ENCODE measurements at regions not wholly inside any gene's neighbourhood (a gene's known extent, or its start where the extent isn't known, plus 50 kb on each side); places are given as distances from the start of the nearest gene placed in this dataset.
"Not testable (repeated sequence)": the region's sequence is repeated elsewhere in the genome, so short reads cannot be mapped to it uniquely, and the experiment has no call there.

- intact Hi-C loops (cut with DNase I), result no loop called here
- DNase-seq (ENCODE audit: low spot score) (no peak), ATAC-seq (no peak)
Measured at GRCh38 chr6:125354649-125355048, 52.9 kb upstream of the HDDC2 start.

DNA sequence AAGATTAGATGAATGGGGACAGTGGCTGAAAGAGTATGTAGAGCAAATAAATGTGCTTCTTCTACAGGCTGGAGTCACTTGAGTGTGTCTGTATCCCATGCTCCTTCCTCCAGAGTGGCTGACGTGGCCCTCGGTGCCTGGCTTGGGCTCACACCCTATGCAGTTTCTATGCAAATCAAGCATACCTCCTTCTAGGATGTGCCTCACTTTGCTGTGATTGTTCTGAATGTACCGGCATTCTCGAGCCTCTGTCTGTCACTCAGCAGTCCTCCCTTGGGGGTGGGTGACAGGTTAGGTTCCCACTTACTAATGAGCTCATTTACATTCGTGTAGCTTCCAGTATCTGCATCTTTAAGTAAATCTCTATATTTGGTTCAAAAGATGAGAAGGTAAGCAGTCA is 55.1 kb upstream of the HDDC2 start:
- intact Hi-C loops (cut with DNase I), result no loop called here
- no peak for DNase-seq (ENCODE audit: low spot score)

GRCh38 chr6:125357515-125358256 is 55.9 kb upstream of the HDDC2 start:
- ATAC-seq (peak; percentile 57), DNase-seq (ENCODE audit: low spot score) (peak; percentile 57)
- intact Hi-C loops (cut with DNase I), result no loop called here

More for the DNA sequence above, 55.1 kb upstream of the HDDC2 start:
- ATAC-seq, result no peak

DNA sequence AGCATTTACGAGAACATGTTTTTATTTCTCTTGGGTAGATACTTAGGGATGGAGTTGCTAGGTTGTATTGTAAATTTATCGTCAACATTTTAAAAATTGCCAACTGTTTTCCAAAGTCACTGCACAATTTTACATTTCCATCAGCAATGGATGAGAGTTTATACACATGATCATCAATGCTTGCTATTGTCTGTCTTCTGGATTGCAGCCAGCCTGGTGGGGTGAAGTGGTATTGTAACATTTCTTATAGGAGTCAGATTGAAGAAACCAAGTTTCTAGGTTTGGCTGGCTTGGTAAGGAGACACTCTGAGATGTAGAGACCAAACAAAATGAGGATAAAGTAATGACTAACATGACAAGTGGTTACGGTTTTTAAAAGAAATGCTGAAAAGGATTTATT is 57.1 kb upstream of the HDDC2 start:
- DNase-seq (ENCODE audit: low spot score), result no peak
- ATAC-seq, result no peak

GRCh38 chr6:125361868-125362267 is 60.1 kb upstream of the HDDC2 start:
- DNase-seq (ENCODE audit: low spot score), result no peak
- intact Hi-C loops (cut with DNase I), result no loop called here
- peak; percentile 41 for ATAC-seq

More for the DNA sequence above, 57.1 kb upstream of the HDDC2 start:
- intact Hi-C loops (cut with DNase I), result no loop called here

- DNase-seq (ENCODE audit: low spot score) (peak; percentile 79), ATAC-seq (no peak)
- intact Hi-C loops (cut with DNase I), result no loop called here
Measured at GRCh38 chr6:125363039-125363823, 61.5 kb upstream of the HDDC2 start.

DNA sequence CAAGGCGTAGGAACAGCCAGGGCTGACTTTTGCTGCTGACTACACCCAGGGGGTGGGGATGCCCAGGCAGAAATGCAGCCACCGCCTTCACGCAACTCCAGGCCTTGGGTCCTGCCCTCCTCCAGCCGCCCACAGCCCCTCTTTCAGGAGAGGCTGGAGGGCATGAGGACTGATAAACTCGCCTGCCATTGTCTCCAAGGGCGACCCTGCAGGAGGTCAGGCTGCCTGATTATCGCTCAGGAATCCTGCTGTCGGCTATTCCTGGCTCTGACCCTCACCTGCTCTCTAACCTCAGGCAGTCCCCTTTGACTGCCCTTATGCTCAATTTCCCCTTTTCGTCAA is 62.0 kb upstream of the HDDC2 start:
- no peak for DNase-seq (ENCODE audit: low spot score)
- ATAC-seq, result peak; percentile 87
- intact Hi-C loops (cut with DNase I), result no loop called here

GRCh38 chr6:125365230-125365629 is 63.5 kb upstream of the HDDC2 start:
- DNase-seq (ENCODE audit: low spot score), result no peak
- ATAC-seq, result no peak
- intact Hi-C loops (cut with DNase I), result no loop called here

GRCh38 chr6:125367036-125367782 is 65.4 kb upstream of the HDDC2 start:
- ATAC-seq (no peak), DNase-seq (ENCODE audit: low spot score) (no peak)
- intact Hi-C loops (cut with DNase I), result no loop called here

- intact Hi-C loops (cut with DNase I), result no loop called here
- DNase-seq (ENCODE audit: low spot score) (no peak), ATAC-seq (no peak)
Measured at GRCh38 chr6:125370343-125370742, 68.6 kb upstream of the HDDC2 start.

GRCh38 chr6:125375013-125375412 is 73.2 kb upstream of the HDDC2 start:
- DNase-seq (ENCODE audit: low spot score), result no peak
- no peak for ATAC-seq
- intact Hi-C loops (cut with DNase I), result no loop called here

GRCh38 chr6:125375821-125376220 is 74.1 kb upstream of the HDDC2 start:
- no peak for DNase-seq (ENCODE audit: low spot score)
- ATAC-seq, result peak; percentile 49
- intact Hi-C loops (cut with DNase I), result no loop called here

- ATAC-seq (peak; percentile 73), DNase-seq (ENCODE audit: low spot score) (no peak)
- intact Hi-C loops (cut with DNase I), result no loop called here
Measured at GRCh38 chr6:125377621-125378020, 75.9 kb upstream of the HDDC2 start.

GRCh38 chr6:125379174-125379573 is 77.4 kb upstream of the HDDC2 start:
- DNase-seq (ENCODE audit: low spot score) (no peak), ATAC-seq (no peak)
- intact Hi-C loops (cut with DNase I), result no loop called here

DNA sequence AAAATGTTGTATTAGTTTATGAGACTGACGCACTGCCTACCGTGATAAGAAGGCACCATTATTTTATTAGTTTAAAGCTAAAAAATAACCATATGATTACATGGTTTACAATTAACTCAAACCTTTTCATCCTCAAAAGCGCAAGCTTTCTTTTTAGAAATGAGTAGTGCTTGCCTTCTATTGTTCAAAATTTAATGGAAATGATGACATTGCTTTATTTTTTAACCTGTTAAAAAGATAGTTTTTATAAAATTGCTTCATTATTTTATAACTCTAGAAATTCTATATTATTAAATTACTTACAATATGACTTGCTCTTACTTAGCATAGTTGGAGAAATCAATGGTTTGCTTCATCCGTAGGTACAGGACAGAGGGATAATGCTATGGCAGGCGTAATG is 78.7 kb upstream of the HDDC2 start:
- intact Hi-C loops (cut with DNase I), result no loop called here
- ATAC-seq (no peak), DNase-seq (ENCODE audit: low spot score) (no peak)

DNA sequence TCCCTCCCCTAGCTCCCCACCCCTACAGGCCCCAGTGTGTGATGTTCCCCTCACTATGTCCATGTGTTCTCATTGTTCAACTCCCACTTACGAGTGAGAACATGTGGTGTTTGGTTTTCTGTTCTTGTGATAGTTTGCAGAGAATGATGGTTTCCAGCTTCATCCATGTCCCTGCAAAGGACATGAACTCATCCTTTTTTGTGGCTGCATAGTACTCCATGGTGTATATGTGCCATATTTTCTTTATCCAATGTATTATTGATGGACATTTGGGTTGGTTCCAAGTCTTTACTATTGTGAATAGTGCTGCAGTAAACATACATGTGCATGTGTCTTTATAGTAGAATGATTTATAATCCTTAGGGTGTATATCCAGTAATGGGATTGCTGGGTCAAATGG is 84.6 kb upstream of the HDDC2 start:
- ATAC-seq; DNase-seq (ENCODE audit: low spot score); intact Hi-C loops (cut with DNase I): not testable (repeated sequence)

GRCh38 chr6:125392682-125393081 is 90.9 kb upstream of the HDDC2 start:
- DNase-seq (ENCODE audit: low spot score) (no peak), ATAC-seq (no peak)
- intact Hi-C loops (cut with DNase I), result no loop called here

- DNase-seq (ENCODE audit: low spot score) (no peak), ATAC-seq (no peak)
- intact Hi-C loops (cut with DNase I), result no loop called here
Measured at GRCh38 chr6:125393449-125393858, 91.7 kb upstream of the HDDC2 start.

DNA sequence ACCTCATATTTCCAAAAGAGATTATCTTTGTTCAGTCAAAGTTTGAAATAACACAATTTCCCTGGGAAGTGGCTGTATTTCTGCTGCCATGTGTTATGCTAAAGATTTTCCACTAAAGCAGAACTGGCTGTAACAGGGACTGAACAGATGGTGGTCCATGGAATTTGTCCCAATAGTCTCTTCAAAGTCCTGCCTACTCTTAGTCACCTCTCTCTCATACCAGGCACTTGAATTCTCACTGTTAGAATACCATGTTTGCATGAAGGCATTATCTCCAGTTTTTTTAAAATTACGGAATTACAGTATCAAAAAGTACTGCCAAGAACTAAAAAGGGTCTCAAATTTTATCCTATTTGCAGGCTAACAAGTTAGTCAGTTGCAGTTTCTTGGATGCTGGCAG is 105.0 kb upstream of the HDDC2 start:
- intact Hi-C loops (cut with DNase I), result no loop called here
- no peak for DNase-seq (ENCODE audit: low spot score)

GRCh38 chr6:125414507-125414906 is 112.7 kb upstream of the HDDC2 start:
- DNase-seq (ENCODE audit: low spot score) (no peak), ATAC-seq (no peak)
- intact Hi-C loops (cut with DNase I), result no loop called here

More for the DNA sequence above, 105.0 kb upstream of the HDDC2 start:
- ATAC-seq, result no peak
